Activated CD4-positive, alpha-beta T cell treated with anti-CD3 and anti-CD28 coated beads, Interleukin-2, amount 50 U/mL, for 24 hours (primary cell): ENCODE measurements at regions not wholly inside any gene's neighbourhood (a gene's known extent, or its start where the extent isn't known, plus 50 kb on each side); places are given as distances from the start of the nearest gene placed in this dataset.
"Not testable (repeated sequence)": the region's sequence is repeated elsewhere in the genome, so short reads cannot be mapped to it uniquely, and the experiment has no call there.

ENCODE experiments used
- DNase-seq, 2 donors: peaks; one replicate each; pipeline ENCODE4 v3.0.0-alpha.2; 2020; ENCODE audit warnings: low read depth in 1 of 2, low spot score in 1 of 2

DNA sequence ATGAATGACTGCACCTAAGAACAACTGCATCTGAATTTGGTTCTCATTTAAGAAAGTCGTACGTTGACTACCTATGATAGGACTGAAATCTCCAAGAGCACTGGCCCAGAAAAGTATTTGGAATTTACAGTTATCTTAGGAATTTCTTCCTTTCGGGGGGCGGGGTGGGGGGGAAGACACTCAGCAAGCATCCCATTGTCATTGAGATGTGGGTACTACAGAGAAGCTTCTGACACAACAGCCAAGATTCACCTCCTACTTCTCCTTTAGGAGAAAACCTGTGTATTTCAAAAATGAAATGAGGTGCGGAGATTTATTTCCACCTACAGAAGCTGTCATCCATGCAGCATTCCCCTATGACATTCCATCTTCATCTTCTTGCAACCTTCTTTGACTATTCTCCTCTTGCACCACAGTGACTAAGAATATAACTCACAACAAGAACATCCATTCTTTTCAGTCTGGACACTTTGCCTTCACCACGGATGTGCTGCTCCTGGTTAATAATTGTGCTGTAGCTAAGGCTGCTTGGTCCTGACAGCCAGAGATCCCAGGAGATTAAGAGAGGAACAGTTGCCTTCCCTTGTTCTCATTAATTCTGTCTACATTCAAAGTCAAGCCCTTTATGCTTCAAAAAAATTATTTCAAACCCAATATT lies 98.4 kb upstream of the FRMD4A start:
- DNase-seq: no peak

GRCh38 chr10:14425034-14425433 lies 94.3 kb upstream of the FRMD4A start:
- DNase-seq: no peak

GRCh38 chr10:14423111-14423744 lies 92.5 kb upstream of the FRMD4A start:
- DNase-seq: no peak

DNA sequence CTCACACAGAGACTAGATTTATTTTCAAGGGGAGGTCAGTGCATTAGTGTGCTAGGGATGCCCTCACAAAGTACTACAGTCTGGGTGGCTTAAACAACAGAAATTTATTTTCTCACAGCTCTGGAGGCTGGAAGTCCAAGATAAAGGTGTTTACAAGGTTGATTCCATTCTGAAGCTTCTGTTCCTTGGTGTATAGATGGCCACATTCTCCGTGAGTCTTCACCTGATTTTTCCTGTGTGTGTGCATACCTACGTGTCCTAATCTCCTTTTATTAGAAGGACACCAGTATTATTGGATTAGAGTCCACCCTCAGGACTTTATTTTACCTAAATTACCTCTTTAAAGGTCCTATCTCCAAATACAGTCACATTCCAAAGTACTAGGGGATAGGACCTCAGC lies 91.7 kb upstream of the FRMD4A start:
- no peak for DNase-seq

GRCh38 chr10:14421941-14422340 lies 91.2 kb upstream of the FRMD4A start:
- DNase-seq: no peak

- DNase-seq: not testable (repeated sequence)
These were observed 86.6 kb upstream of the FRMD4A start for GRCh38 chr10:14417336-14417735.

GRCh38 chr10:14416308-14416700 lies 85.6 kb upstream of the FRMD4A start:
- no peak for DNase-seq

GRCh38 chr10:14415676-14416307 lies 85.1 kb upstream of the FRMD4A start:
- no peak for DNase-seq

DNA sequence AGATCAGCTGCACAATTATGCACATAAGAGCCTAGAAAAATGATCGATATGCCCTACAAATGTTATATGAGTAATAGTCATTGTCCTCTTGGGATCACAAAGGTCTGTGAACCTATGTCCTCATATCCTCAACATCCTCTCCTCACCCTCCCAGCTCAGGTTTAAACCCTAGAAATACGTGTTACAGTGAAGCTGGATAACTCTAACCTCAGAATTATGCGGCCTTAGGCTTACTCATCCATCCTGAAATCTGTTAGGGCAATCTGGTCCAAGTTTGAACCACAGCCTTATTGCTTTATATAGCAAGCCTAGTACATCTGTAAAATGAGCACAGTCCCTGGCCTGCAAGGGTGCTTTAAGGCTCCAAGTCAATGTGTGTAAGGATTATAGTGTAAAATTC lies 84.2 kb upstream of the FRMD4A start:
- no peak for DNase-seq

DNA sequence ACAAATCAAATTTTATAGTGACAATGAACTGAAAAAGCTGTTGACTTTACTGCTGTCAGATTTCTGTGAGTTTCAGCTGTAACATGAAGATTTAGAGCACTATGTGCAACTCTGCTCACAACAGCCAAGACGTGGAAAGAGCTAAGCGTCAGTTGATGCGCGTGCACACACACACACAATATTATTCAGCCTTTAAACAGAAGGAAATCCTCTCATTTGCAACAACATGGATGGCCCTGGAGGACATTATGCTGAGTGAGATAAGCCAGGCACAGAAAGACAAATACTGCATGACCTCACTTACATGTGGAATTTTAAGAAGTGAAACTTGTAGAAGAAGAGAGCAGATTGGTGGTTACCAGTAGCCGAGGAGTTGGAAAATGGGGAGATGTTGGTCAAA lies 82.8 kb upstream of the FRMD4A start:
- no peak for DNase-seq

DNA sequence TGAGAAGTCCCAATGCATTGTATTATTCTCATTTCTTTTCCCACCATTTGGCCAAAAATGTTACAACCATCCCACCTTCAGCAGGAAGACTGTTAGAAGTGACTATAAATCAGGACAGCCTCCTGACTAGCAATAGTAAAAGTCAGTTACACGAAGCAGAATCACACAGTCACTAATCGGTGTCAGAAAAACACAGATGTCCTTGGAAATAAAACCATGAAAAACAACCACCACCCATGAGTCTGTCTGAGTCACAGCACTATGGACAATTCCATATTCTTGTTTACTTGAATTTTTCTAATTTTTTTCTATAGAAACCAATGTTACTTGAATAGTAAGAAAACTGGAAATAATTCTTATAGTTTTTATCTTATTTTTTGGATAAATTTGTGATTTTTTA lies 81.9 kb upstream of the FRMD4A start:
- DNase-seq: no peak

DNA sequence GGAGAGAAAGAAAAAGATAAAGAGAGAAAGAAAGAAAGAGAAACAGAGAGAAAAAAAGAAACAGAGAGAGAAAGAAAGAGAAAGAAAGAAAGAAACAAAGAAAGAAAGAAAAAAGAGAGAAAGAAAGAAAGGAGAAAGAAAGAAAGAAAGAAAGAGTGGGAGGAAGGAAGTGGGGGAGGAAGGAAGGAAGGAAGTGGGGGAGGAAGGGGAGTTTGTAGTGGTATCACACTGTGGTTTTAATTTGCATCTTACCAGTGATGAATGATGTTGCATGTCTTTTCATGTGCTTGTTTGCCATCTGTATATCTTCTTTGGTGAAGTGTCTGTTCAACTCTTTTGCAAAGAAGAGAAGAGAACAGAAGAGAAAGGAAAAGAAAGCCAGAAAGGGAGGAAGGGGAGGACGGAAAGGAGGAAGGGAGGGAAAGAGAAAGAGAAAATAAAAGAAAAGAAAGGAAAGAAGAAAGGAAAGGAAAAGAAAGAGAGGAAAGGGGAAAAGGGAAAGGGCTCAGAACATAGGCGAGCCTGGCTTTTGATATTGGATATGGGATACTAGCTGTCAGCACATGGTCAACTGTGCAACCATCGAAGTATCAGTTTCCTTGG lies 79.2 kb upstream of the FRMD4A start:
- no peak for DNase-seq

GRCh38 chr10:14409247-14409646 lies 78.5 kb upstream of the FRMD4A start:
- peak in 1 of 2 donors; percentile 77 for DNase-seq

GRCh38 chr10:14408139-14408538 lies 77.4 kb upstream of the FRMD4A start:
- DNase-seq: no peak

DNA sequence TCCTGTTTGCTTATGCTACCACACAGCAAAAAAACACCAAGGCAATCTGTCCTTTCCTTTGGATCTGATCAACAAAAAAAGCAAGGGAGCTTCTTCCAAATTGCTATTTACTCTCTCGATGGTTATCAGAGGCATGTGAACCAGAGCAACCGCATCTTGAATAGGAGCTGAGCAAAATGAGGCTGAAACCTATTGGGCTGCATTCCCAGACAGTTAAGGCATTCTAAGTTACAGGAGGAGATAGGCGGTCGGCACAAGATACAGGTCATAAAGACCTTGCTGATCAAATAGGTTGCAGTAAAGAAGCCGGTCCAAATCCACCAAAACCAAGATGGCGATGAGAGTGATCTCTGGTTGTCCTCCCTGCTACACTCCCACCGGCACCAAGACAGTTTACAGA lies 76.8 kb upstream of the FRMD4A start:
- DNase-seq: no peak

DNA sequence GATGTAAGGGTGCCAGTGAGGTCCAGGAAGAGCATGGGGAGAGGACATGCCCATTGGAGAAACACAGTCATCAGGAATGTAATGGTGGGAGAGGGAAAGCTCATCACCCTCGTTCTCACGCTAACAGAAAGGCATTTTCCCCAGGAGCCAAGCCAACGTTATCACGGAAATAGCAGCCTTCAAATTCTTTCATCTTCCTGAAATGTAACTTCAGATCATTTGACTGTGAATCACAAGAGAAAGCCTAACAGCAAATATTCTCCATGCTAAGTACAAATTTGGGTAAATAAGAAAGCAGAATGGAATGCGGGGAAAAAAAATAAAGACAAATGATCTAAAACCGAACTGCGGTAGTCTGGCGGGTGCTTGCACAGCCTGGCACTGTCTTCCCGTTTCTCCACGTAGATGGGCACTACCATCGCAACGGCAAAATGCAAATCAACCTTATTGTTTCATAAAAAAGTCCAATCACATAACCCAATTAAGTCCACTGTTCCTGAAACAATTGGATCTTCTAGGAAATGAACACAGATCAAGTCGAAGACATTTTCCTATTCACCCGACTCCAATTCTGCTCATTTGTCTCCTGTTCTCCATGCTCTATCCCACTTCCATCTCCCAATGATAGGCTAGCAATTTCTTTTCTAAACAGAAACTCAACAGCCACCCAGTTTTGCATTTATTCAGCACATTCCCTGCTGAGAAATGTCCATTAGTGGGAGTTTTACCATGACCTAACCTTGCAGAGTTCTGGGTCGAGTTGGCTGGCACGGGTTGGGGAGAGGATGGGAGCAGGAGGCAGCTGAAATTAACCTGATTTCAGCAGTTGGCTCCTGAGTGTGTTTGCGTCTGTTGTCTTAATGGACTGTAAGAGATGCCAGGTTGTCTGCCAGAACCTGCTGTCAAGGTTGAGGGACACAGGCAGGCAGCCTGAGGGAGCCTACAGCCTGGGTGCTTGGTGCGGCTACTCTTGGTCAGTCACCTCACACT lies 74.6 kb upstream of the FRMD4A start:
- no peak for DNase-seq

DNA sequence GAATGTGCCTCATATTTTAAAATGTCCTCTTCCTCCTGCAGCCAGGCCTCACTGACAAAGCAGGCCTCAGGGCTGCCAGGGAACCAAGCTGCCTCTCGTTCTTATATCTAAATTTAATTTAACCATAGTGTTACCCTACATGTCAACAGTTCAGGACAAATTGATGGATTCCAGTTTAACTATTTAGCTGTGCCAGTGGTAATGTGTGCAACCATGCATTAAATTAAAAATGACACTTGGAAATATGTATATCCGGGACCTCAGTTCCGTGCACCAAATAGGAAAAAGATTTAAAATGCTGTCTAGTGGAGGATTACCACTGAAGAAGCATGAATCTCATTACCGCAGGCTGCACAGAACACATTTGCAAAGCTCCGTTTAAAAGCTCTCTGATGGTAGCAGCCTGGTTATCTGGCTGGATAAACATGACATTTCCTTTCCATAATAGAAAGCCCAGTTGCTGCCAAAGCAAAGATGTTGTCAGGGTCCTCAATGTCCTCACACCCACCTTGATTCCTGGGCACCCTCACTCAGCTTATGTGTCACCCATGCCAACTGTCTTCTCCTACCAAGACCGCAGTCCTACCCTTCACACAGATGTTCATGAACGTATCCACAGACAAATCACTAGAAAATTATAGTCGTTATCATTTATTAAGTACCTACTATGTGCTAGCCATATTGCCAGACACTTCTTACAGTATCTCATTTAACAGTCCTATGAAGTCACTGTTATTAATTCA lies 73.3 kb upstream of the FRMD4A start:
- no peak for DNase-seq

- no peak for DNase-seq
These were observed 72.6 kb upstream of the FRMD4A start for GRCh38 chr10:14403359-14403758.

GRCh38 chr10:14399641-14400040 lies 68.9 kb upstream of the FRMD4A start:
- DNase-seq: no peak

GRCh38 chr10:14397066-14397465 lies 66.3 kb upstream of the FRMD4A start:
- no peak for DNase-seq
